ENCODE measurements at regions not wholly inside any gene's neighbourhood (a gene's known extent, or its start where the extent isn't known, plus 50 kb on each side); places are given as distances from the start of the nearest gene placed in this dataset.

GRCh38 chr12:100741084-100741711 lies 53.4 kb upstream of the ANO4 start:
- intact Hi-C loops (cut with DNase I): no loop called here
- no peak overlapping the region for H3K4me3 ChIP-seq
- DNase-seq: no peak
- H3K36me3 ChIP-seq: no peaks in the 10 kb centered on the region
- H3K4me1 ChIP-seq: no peaks in the 10 kb centered on the region
- ATAC-seq: peak; percentile 36
- TF ChIP-seq CTCF (IDR thresholded peaks at IDR 0.05): peak; percentile 66
- H3K27me3 ChIP-seq: no peaks in the 10 kb centered on the region
- H3K9me3 ChIP-seq: no peaks in the 10 kb centered on the region
- H3K27ac ChIP-seq: no peak overlapping the region

GRCh38 chr12:100743060-100743459 lies 51.5 kb upstream of the ANO4 start:
- no peak for DNase-seq
- ATAC-seq: no peak
- no peaks in the 10 kb centered on the region for H3K4me1 ChIP-seq
- TF ChIP-seq CTCF (IDR thresholded peaks at IDR 0.05): no peak
- no peaks in the 10 kb centered on the region for H3K36me3 ChIP-seq
- H3K9me3 ChIP-seq: no peaks in the 10 kb centered on the region
- intact Hi-C loops (cut with DNase I): no loop called here
- H3K27ac ChIP-seq: no peak overlapping the region
- H3K27me3 ChIP-seq: no peaks in the 10 kb centered on the region
- no peak overlapping the region for H3K4me3 ChIP-seq
